ENCODE measurements at regions not wholly inside any gene's neighbourhood (a gene's known extent, or its start where the extent isn't known, plus 50 kb on each side); places are given as distances from the start of the nearest gene placed in this dataset.

DNA sequence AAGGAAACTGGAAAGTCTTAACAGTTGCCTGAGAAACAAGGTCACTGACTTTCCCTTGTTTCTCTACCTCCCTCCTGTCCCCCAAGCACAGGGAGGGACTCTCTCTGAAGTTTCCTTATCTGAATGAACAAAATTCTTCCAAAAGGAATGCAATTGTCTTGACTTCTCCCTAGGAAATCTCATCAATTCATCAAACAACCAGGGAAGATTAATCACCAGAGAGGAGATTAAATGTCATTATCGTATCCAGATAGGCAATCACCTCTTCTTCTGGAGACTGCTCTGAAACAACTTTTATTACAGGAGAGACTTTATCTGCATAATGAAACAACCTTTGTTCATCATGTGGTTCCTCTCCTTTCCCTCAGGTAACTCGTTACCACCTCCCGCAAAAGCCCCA lies 431.4 kb downstream of the SLC16A7 start:
- no peak for DNase-seq (ENCODE audit: extremely low read depth, low read depth)

DNA sequence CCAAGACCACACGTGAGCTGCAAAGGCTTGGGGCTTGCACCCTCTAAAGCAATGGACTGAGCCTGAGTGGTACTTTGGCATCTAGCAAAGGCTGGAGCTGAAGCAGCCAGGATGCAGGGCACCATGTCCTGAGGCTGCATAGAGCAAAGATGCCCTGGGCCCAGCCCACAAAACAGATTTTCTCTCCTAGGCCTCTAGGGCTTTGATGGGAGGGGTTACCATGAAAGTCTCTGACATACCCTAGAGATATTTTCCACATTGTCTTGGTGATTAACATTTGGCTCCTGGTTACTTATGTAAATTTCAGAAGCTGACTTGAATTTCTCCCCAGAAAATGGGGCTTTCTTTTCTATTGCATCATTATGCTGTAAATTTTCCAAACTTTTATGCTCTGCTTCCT lies 438.3 kb downstream of the SLC16A7 start:
- DNase-seq (ENCODE audit: extremely low read depth, low read depth): no peak

DNA sequence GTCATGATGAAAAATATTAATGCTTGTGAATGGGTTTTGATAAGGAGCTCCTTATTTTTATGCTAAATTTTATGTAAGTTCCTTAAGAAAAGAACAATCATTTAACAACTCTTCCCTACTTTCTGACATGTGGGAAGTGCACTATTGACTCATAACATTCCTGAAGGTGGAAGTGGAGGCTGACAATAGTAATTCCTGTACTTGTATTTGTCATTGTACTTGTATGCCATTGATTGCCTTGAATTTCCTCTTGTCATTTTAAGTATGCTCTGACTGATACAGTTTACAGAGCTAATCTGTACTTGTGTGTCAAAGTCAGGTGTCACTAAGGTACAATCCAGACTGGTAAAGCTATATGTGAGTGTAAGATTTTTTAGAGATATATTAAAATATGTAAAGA lies 440.0 kb downstream of the SLC16A7 start:
- no peak for DNase-seq (ENCODE audit: extremely low read depth, low read depth)

DNA sequence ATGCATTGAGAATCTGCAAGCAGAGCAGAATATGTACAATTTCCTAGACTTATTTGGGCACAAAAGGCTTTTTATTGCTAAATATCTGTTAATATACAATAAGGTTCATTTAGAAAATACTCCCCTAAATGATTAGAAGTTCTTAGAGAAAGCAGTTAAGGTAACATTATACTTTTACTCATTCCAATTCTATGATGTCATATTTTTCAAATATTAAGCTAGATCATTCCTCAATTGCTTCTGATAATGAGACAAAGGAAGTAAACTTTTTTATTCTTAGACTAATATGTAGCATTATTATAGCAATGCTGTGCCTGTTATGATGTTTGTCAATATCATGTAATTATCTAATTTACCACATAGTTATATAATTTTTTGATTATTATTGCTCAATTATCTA lies 447.0 kb downstream of the SLC16A7 start:
- no peak for DNase-seq (ENCODE audit: extremely low read depth, low read depth)

DNA sequence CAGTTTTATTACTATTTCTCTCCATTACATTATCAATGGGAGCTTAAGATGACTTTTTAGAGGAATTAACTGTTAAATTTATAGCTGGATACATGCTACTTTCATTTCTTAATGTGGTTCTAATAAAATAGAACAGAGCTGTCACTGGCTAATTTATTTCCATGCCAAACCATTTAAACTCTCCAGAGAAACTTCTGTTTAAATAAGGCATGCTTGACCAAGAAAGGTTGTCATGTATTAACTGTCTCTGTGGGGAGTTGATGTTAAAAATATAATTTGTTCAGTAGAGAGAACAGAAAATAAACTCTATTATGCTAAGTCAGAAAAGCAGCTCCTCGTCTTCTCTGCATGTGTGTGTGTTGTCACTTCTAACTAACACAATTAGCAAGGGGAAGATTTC lies 447.4 kb downstream of the SLC16A7 start:
- DNase-seq (ENCODE audit: extremely low read depth, low read depth): no peak

DNA sequence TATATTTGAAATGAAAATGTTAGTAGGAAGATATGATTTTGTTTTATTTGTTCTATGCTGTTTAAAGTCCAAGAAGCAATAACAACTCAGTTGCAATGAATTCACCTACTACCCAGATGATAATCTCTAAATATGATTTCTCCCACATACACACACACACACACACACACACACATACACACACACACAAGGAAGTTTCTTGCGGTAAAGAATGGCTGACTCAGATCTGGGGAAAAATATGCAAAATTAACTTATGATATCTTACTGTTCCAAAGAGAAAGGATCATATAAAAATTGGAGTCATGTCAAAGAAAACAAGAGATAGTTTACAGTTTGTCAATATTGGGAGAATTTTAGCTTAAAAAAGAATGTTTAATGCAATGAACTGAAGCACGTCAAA lies 456.7 kb downstream of the SLC16A7 start:
- DNase-seq (ENCODE audit: extremely low read depth, low read depth): no peak

DNA sequence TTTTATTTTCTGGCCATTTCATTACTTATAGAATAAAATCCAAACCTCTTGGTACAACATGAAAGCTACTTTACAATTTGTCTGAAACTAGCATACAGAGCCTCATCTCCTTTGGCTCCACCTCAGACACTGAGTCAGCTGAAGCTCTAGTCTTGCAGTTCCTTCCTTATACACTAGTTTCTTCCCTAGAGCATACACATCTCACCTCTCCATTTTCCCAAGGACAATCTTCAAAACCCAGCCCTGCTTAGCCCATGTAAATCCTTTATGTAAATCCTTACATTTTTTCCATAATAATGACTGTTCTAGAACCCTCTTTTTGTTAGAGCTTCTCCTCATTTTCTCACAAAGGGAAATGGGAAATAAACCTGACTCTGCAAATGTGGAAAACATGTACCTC lies 463.4 kb downstream of the SLC16A7 start:
- no peak for DNase-seq (ENCODE audit: extremely low read depth, low read depth)

DNA sequence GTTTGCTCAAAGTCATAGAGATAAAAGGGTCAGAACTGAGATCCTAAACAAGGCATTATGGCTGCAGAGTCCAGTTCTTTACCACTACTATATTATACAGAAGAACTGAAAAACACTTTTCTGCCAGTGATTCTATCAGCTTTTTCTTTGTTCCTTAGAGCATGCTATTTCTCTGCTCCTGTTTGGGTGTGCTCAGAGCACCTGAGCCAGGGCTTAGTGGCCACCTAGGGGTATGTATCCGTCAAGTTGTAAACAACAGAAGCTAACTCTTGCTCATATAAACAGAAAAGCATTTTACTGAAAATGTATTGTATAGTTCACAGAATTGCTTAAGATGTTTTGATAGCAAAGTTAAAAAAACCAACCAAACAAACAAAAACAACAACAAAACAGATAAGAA lies 470.8 kb downstream of the SLC16A7 start:
- no peak for DNase-seq (ENCODE audit: extremely low read depth, low read depth)

DNA sequence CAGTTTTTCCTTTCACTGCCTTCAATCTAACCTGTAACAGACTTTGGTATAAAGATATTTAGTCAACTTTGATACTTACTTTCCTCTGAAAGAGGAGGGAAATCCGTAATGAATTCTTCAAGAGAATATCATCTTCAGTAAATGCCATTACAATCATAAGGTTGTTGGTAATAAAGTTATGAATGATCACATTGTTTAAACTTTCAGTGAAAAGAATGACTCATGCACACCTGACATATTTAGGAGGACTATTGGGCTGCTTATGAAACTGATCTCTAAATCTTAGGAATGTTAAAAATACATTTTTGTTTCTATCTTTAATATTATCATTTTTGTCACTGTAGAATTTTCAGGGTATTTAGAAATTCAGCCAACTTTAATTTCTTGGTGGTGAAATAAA lies 474.7 kb downstream of the SLC16A7 start:
- DNase-seq (ENCODE audit: extremely low read depth, low read depth): no peak

DNA sequence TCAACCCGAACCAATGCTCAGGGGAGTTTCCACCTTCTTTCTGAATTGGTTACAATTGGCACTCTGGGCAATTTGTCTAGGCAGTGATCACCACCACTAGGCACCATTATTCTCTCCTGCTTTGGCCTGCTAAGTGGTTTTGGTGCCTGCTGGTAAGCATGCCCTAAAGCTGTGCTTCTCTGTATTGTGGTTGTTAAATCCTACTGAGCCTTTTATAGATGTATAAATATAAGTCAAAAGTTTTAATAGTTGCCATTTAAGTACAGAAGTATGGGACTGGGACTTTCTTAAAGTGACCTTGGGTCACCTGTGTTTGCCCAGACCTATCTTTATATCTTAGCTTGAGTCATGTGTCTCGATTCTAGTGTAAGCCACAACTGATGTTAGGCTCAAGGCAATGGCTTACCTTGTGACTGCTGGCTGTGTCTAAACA lies 475.9 kb downstream of the SLC16A7 start:
- DNase-seq (ENCODE audit: extremely low read depth, low read depth): no peak

DNA sequence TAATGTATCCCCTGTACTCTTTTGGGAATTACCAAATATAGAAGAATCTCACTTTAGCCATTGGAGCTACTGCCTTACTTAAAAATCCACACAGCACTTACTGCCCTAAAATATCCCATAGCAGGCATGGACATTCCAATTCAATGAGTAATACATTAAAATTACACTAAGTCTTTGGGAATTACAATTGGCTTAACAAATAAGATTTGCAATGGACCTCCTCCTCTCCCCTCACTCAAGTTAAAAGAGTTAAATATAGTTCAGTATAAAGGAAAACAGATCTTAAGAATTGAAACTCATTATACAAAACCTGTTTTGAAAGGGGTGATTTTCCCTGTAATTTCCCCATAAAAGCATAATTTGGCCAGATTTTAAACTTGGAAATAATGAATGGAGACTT lies 477.1 kb downstream of the SLC16A7 start:
- no peak for DNase-seq (ENCODE audit: extremely low read depth, low read depth)

DNA sequence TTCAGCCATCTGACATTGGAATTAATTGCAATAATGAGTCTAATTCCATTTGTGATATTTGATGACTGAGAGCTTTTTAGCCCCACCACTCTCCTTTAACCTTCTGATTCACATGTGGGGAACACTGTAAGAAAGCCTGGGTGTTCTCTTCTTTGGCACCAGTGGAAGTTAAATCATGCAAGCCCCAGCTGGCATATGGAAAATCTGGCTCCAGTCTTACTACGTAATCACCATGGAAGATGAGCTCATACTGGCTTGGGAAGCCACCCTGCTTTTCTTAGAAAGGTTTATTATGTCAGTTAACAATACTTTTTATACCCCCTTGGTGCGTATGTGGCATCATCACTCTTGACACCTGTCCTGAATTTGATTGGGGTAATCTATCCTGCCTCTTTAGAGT lies 479.3 kb downstream of the SLC16A7 start:
- DNase-seq (ENCODE audit: extremely low read depth, low read depth): no peak

DNA sequence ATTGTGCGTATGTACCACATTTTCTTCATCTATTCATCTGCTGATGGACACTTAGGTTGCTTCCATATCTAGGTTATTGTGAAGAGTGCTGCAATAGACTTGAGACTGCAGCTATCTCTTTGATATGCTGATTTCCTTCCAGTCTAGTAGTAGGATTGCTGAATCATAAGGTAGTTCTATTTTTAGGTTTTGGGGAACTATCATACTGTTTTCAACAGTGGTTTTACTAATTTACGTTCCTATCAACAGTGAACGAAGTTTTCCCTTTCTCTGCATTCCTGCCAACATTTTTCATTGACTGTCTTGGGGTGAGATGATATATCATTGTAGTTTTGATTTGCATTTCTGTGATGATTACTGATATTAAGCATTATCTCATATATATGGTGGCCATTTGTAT lies 482.2 kb downstream of the SLC16A7 start:
- DNase-seq (ENCODE audit: extremely low read depth, low read depth): no peak

DNA sequence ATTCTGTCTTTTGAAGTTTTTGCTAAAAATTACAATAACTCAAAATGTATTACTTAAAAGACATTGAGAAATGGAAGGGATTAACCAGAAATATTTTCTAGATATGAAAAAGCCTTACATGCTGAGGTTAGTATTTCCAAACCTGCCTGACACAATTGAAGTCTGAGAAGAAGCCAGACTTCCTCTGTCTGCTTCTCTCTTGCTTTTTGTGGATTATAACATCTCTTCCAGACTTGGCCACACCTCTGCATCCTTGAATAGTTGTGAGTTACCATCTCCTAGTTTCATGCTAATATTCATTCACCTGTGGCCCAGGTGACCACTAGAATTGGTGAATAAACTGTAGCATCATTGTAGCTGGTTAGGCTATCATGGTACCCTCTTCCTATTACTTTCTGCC lies 497.6 kb downstream of the SLC16A7 start:
- DNase-seq (ENCODE audit: extremely low read depth, low read depth): no peak

DNA sequence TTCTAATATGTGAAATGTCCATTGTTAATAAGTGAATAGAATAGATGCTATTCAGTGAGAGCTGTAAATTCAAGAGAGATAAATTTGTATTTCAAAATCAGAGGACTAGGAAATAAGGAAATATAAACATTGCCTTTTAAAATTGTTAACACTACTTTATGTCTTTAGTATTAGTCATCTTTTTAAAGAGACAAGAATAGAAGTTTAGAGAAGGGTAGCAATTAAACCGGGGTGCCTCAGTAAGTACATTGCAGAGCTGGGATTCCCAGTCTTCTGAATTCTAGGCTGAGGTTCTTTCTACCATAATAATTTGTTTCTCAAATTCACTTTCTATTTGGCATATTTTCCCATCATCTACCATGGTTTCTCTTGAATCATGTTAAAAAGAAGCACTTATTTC lies 498.6 kb downstream of the SLC16A7 start:
- DNase-seq (ENCODE audit: extremely low read depth, low read depth): no peak

DNA sequence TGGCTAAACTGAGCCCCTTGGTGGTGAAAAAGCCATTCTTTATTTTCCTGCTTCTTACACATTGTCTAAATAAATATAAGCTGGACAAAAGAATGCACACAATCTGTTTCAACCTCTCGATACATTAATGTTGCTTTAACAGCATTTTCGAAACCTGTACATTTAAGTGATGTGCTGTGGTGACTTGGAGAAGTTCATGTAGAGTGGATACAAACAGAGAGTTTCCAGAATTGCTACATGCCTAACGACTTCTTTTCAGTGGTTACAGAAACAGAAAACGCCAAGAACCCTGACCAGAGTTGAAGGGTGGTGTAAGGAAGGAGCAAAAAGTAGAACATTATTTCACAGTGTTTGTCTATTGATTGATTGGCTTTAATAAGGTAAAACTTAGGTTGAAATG lies 500.9 kb downstream of the SLC16A7 start:
- DNase-seq (ENCODE audit: extremely low read depth, low read depth): no peak

DNA sequence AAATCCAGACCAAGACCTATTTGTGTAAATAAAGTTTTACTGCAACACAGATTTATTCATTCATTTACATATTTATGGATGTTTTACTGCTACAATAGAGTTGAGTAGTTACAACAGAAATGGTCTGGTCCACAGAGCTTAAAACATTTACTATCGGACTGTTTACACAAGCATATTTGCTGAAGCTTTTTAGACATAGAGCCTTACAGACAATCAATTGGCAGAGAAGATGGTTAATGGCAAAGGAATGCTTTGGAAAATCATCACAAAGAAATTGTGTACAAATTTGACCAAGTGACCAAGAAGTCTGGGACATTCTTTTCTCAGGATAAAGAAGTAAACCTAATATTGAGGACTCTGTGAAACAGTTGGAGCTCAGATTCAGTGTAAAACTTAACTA lies 504.3 kb downstream of the SLC16A7 start:
- DNase-seq (ENCODE audit: extremely low read depth, low read depth): no peak

DNA sequence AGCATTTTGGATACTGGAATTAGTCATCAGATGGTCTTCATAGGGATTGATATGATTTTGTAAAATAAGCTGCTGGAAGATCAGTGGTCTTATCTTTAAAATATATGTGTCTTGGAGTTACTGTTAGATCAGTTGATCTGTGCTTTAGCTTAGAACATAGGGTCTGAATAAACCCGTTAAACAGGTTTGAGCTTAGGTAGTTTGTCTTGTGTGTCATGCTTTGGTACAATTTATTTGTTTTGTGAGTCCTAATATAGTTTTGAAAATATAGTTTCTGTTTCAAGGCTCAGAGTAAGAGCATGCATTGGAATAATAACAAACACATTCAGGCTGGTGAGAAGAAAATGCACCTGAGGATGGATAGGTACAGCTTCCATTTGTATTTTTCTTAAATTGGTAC lies 505.0 kb downstream of the SLC16A7 start:
- DNase-seq (ENCODE audit: extremely low read depth, low read depth): no peak

DNA sequence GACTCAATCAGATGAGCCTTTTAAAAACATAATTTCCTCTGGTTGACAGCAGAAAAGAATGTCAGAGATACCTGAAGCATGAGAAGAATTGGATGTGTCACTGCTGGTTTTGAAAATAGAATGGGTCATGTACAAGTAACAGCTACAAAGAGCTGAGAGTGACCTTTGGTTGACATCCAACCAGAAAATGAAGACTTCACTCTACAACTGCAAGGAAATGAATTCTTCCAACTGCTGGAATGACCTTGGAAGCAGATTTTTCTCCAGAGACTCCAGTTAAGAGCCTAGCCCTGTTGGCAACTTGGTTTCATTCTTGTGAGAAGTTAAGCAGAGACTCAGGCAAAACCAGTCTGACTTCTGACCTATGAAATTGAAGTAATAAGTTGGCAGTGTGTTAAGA lies 505.9 kb downstream of the SLC16A7 start:
- DNase-seq (ENCODE audit: extremely low read depth, low read depth): no peak

DNA sequence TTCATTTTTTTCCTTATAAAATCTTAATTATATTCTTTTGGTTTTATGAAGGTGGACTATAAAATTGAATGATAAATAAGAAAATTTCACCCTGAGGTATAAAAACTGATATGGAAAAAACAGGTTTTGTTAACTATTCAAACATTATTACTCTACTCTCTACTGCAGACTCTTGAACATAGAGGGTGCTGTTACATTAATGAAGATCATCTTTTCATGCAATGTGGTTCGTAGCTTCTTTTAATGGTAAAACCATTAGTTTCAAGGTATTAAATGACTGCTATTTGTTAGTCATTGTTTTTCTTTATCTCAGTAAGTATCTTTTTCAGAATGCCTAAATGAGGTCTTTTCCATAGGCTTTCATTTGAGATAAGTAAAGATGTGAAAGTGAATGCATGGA lies 510.4 kb downstream of the SLC16A7 start:
- peak; percentile 14 for DNase-seq (ENCODE audit: extremely low read depth, low read depth)

DNA sequence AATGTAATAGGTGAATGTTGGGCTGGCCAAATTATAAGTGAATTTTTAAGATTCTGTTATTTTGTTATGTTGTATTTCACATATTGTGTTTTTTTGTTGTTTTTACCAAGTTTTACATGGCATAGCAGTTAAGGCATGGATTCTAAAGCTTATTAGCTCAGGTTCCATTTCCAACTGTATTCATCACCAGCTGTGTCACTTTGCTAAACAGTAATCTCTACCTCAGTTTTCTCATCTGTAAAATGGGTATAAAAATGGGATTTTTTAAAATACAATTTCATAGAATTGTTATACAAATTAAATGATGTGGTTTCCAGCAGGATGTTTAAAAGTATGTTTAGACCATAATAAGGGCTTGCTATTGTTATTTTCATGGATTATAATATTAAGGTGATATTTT lies 512.2 kb downstream of the SLC16A7 start:
- DNase-seq (ENCODE audit: extremely low read depth, low read depth): no peak

DNA sequence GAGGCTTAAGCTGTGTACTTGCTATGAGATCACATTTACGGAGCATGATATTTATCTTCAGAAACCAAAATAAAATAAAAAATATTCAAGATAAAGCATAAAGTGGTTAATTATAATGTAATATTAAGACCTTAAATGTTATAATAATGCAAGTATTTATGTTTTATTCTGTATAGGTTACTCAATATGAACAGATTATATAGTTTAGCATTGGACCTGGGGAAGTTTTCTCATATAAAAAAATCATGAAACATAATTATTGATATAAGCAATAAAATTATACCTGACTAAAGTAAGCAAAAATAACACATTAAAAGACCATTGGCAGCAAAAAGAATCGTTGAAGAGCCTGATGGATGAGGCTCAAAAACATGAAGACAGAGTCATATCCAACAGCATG lies 516.2 kb downstream of the SLC16A7 start:
- DNase-seq (ENCODE audit: extremely low read depth, low read depth): no peak

DNA sequence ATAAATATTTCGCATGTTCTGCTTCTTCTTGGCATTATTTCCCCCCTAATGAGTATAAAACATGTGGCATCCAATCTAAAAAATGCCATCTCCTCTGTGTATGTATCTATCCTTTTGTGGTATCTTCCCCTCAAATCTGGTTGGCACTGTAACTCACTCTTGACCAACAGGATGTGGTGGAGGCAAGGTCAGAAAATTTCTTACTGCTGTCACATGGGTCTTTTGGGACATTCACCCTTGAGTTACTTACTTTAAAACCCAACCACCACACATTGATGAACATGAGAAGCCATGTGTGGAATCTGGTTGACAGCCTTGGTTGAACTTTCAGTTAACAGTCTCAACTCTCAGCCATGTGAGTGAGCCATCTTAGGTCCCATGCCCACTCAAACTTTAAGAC lies 516.9 kb downstream of the SLC16A7 start:
- DNase-seq (ENCODE audit: extremely low read depth, low read depth): no peak

DNA sequence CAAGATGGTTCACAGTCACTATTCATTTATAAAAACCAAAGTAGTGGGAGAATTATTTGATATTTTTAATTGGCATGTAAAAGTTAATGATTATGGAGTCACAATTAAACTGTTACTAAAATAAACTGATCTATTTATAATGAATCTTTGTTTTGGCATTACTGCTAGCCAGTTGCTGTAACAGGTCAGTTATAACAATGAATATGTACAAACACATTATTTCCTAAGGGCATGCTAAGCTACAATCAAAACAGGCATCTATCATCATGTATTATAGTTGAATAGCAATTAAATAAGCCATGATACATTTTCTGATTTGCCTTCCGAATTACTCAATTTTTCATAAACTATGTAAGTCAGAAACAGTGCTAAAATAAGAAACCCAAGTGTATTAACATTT lies 518.3 kb downstream of the SLC16A7 start:
- DNase-seq (ENCODE audit: extremely low read depth, low read depth): no peak
